ENCODE measurements at regions not wholly inside any gene's neighbourhood (a gene's known extent, or its start where the extent isn't known, plus 50 kb on each side); places are given as distances from the start of the nearest gene placed in this dataset.
A peak's percentile ranks its signal among the peaks of the same experiment; 100 is the strongest.

DNA sequence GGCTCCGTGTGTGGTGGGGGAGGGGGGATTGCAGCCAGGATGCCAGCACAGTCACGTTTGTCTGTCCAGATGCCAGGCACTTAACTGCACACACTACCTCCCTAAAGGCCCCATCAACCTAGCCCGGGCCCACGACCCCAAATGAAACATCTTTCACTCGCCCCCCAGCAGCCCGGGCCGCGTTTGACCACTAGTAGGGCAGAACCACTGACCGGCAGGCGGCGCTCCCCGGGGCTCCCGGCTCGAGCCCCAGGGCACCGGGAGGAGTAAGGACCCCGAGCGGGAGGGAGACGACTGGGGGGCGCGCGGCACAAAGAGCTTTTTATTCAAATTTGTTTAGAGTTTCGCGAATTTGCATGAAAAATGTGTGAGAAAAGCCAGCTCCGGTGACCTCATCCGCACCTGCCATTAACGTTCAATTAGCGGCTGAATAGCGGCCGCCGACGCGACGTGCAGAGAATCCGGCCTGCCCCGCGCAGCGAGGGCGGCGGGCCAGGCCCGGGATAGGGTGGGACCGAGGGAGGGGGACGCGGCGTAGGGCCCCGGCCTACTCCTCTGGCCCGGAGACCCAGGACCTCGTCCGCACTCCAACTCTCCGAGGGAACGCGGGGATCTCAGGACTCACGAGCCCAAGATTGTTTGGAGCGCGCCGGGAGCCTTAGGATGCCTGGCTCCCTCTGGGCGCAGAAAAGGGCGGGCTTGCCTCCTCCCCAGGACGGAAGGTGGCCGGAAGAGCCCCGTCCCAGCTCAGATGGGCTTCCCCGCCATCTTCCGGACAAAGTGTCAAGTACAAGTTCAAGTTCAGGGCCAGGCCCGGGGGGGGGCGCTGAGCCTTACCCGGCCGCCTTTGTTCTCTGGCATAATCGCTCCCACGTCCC lies 64.9 kb upstream of the POLG start:
- peak; percentile 67 for DNase-seq

DNA sequence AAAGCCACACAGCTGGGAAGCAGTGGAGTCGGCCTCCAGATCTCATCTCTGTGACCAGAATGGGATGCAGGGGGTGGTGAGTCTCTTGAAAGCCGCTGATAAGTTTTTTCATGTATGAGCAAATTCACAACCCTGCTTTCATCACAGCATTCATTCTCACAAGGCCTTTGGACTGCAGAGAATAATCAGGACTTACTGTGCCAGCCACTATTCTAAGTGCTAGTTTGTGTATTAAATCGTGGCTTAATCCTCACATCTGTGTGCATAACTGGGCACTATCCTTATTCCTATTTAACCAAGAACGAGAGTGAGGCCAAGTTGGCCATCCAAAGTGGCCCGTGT lies 64.2 kb upstream of the POLG start:
- DNase-seq = no peak

DNA sequence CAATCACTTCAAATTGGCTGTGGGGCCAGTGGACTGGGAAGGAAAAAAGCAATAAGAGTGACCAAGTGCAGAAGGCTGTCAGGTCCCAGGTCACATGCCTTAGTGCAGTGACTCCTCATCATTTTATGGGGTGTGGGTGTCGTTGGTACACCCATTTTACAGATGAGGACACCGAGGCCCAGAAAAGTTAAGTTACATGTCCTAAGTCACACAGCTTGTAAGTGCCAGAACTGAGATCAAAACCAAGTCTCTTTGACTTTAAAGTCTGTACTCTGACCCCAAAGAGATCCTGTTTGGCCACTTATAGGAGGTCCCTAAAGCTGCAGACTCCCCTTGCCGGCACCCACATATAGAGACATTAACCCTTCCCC lies 63.0 kb upstream of the POLG start:
- DNase-seq = no peak

DNA sequence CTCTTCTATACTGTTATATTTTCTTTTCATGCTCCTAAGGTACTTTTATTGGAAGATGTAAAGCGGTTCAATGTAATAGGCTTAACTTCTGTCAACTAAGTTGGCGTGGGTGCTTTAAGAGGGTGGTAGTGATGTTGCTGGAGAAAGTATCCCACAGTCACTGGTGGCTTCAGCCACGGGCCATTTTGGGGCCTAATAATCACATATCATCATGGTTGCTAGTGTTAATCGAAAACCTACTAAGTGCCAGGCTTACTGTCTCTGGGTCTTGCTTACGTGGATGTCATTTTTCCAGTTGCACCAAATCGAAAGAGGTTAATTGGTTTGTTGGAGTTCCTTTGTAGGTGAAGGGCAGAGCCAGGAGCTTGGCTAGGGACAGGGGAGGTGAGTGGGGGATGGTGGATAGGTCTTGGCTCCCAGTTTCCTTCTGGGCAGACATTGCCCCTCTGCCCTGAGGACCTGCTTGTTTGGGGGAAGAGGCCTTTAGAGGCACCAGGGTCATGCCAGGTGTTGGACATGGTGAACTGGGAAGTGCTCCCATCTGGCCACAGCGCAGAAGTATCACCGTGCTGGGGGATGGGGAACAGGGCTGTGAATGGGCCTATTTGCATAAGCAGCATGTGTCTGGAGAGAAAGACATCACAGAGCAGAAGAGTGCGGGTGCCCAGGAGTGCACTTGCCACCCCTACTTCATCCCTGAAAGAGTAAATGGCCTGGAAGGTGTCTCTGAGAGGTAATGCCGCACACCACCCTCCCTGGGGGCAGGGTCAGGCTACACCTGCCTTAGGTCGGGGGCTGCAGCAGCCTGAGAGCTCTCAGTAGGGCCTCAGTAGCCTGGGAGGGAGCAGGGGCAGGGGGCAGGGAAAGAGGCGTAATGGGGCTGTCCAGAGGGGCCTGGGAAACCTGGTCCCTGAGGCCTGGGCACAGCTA lies 62.4 kb upstream of the POLG start:
- DNase-seq = no peak

GRCh38 chr15:89395996-89396395 lies 61.4 kb upstream of the POLG start:
- DNase-seq = peak; percentile 83

GRCh38 chr15:89395461-89395871 lies 60.8 kb upstream of the POLG start:
- DNase-seq = peak; percentile 32

DNA sequence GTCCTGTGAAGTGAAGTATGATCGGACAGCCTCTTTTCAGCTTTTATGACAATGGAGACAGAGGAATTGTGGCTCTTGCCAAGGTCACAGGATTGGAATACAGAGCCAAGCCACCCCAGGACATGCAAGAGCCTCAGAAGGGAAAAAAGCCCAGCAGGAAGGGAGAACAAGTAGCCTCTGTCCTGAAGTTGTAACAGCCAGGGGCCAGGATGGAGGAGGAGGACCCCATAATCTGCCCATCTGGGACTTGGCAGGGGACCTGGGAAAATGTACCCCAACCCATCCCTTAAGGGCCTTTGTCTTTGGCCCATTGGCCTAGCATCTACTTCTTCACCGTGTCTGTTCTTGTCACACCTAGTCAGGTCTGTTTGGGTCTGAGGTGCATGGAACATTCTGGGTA lies 60.4 kb upstream of the POLG start:
- DNase-seq = no peak

GRCh38 chr15:89393056-89393455 lies 58.4 kb upstream of the POLG start:
- DNase-seq = peak; percentile 24

DNA sequence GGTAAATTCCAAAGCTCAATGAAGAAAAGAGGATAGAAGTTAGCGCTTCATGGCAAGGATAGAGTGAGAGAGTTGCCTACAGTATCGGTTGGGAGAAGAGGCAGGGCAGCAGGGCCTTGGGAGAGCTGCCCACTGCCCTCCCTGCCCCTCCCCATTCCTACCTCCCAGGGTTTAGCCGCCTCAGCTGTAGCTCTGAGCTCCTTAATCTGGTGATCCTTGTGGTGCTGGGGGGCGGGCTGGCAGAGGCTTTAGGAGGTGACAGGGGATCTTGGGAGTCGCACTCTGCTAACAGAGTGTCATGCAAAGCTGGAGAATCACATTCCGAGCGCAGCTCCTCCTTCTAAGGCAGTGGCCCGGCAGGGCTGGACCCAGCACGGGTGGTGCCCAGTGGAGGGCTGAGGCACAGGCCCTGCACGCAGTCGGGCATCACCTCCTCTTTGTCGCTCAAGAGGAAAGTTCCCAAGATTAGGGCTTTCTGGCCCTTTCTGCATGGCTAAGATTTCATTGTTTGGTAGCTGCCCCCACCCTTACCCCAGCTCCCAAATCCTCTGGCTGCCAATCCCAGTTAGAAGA lies 57.1 kb upstream of the POLG start:
- no peak for DNase-seq

DNA sequence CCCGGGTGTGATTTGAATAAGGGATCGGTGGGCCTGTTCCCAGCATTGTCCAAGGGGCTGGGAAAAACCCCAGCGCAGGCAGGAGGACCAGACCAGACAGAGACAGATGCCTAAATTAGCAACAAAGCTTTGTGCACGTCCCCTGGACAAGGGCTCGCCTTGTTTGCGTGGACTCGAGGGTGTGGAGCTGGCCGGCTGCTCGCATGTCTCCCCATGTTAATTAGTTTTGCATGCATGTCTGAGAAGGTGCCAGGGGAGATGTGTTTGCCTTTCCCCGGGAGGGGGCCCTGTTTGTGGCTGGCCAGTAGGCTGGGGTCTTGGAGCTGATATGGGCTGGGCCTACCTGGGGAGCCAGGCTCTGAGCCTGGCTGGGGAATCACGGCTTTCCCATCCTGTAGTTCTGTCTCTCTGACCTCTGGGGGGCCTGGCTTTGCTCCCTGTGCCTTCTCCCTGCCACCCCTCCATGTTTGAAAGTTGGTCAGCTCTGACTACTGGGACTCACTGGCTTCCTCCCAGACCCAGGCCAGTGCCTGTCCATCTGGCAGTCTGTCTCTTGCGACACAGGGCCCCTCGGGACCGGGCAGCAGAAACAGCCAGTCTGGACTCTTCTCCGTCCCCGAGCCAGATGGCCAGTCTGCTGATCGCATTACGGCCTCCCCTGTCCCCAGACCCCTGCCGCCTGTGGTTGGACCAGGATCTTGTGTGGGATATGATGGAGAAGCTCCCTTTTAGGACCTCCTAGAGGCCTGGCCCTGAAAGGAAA lies 55.4 kb upstream of the POLG start:
- DNase-seq = no peak

DNA sequence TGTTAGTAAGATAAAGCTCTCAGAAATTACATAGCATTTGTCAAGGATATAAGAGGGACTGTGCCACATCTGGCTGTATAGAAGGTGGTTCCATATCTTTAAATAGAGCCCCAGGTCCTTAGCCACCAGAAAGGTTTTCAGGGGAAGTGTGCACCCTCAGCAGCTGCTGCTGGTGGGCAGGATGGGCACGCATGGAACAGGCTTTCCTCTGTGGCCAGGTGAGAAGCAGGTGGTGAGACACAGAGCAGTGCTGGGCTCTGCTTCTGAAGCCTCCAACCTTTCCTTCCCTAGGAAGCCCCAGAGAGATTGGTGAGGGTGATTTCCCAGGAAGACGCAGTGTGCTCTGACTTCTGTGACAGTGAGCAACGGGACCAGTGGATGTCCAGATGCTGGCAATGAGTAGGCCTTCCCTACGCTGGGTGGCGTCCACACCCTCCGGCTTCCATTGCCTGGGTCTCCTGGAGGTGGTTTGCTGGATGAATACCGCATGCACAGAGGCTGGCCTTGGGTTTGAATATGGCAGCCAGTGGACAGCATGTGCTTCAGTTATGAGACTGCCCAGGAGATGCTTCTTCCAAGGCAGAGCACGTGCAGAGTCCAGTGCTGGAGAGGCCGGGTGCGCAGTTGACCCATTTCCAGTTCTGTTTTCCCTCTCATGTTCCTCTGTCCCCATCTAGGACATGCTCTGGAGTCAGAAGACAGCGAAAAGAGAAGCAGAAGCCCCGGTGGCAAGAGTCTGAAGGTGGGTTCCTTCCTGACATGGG lies 52.7 kb upstream of the POLG start:
- no peak for DNase-seq

GRCh38 chr15:89385596-89386331 lies 51.1 kb upstream of the POLG start:
- peak; percentile 33 for DNase-seq
